ENCODE measurements at regions not wholly inside any gene's neighbourhood (a gene's known extent, or its start where the extent isn't known, plus 50 kb on each side); places are given as distances from the start of the nearest gene placed in this dataset.

DNA sequence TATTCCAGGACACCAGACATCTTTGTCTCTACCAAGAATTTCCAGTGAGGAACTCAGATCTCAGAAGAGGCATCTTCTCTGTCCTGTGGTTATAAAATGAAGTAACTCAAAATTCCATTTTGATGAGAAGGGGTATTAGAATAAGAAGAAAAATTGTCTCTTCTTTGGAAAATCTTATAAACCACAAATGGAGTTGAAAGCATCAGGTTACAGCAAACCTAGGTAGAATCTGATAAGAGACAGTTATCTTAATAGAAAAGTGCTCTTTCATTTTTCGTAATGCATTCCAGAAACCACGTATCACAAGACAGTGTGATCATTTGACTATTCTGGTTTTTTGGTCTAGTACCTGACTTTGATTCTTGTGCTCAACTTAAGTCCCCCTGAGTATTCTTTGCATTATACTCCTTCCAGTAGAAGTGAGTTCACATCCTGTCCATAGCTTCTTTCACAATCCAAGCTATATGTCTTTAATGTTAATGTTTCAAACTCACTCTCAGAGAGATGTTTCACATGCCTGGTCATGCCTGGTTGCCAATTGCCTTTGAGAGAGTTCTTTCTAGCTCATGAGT lies 120.9 kb upstream of the PRDX6 start:
- TF ChIP-seq EZH2 (IDR thresholded peaks at IDR 0.05; ENCODE audit: borderline replicate concordance), result no peak
- TF ChIP-seq, protein P1, sequence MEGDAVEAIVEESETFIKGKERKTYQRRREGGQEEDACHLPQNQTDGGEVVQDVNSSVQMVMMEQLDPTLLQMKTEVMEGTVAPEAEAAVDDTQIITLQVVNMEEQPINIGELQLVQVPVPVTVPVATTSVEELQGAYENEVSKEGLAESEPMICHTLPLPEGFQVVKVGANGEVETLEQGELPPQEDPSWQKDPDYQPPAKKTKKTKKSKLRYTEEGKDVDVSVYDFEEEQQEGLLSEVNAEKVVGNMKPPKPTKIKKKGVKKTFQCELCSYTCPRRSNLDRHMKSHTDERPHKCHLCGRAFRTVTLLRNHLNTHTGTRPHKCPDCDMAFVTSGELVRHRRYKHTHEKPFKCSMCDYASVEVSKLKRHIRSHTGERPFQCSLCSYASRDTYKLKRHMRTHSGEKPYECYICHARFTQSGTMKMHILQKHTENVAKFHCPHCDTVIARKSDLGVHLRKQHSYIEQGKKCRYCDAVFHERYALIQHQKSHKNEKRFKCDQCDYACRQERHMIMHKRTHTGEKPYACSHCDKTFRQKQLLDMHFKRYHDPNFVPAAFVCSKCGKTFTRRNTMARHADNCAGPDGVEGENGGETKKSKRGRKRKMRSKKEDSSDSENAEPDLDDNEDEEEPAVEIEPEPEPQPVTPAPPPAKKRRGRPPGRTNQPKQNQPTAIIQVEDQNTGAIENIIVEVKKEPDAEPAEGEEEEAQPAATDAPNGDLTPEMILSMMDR (IDR thresholded peaks at IDR 0.05; ENCODE audit: poor library complexity), result no peak
